Astrocyte of the spinal cord (primary cell): ENCODE measurements at regions not wholly inside any gene's neighbourhood (a gene's known extent, or its start where the extent isn't known, plus 50 kb on each side); places are given as distances from the start of the nearest gene placed in this dataset.

Experiments
- DNase-seq: peaks from one replicate; pipeline ENCODE4 v3.0.0; 2011; ENCODE audit warnings: low read depth, low spot score
- H3K4me3 ChIP-seq: 2 replicates; pipeline ENCODE4 v1.5.1; 2011; ENCODE audit warnings: low read depth, mild to moderate bottlenecking, low read length, moderate library complexity
- CTCF ChIP-seq: IDR thresholded peaks from 2 replicates; pipeline ENCODE4 v1.5.1; 2012; ENCODE audit warnings: low read depth, mild to moderate bottlenecking, low read length, inconsistent platforms
- in situ Hi-C: cut with HindIII; loops from 2 replicates; pipeline ENCODE4 v1.10.0; 2017; ENCODE audit warnings: low sequenced_read_pairs

GRCh38 chr20:3339571-3339970, 67.9 kb downstream of the DNAAF9 start:
- no peak overlapping the region for H3K4me3 ChIP-seq
- in situ Hi-C loops, result no loop called here
- TF ChIP-seq CTCF, result no peak
- DNase-seq, result no peak

GRCh38 chr20:3339076-3339475, 68.4 kb downstream of the DNAAF9 start:
- no peak overlapping the region for H3K4me3 ChIP-seq
- no peak for DNase-seq
- no peak for TF ChIP-seq CTCF
- in situ Hi-C loops, result no loop called here

GRCh38 chr20:3334156-3334943, 73.1 kb downstream of the DNAAF9 start:
- H3K4me3 ChIP-seq, result no peak overlapping the region
- no peak for DNase-seq
- in situ Hi-C loops, result no loop called here
- no peak for TF ChIP-seq CTCF

GRCh38 chr20:3330046-3330741, 77.3 kb downstream of the DNAAF9 start:
- DNase-seq, result no peak
- no peak for TF ChIP-seq CTCF
- in situ Hi-C loops, result no loop called here
- no peak overlapping the region for H3K4me3 ChIP-seq

- H3K4me3 ChIP-seq, result no peak overlapping the region
- TF ChIP-seq CTCF, result no peak
- in situ Hi-C loops, result no loop called here
- no peak for DNase-seq
Observed at GRCh38 chr20:3328501-3328900, 79.0 kb downstream of the DNAAF9 start.

GRCh38 chr20:3326779-3327521, 80.5 kb downstream of the DNAAF9 start:
- no peak for TF ChIP-seq CTCF
- in situ Hi-C loops, result no loop called here
- DNase-seq, result no peak

More at GRCh38 chr20:3326779-3327521, 80.5 kb downstream of the DNAAF9 start:
- H3K4me3 ChIP-seq, result no peak overlapping the region
